Heart right ventricle (tissue), 16 donors: ENCODE measurements at regions not wholly inside any gene's neighbourhood (a gene's known extent, or its start where the extent isn't known, plus 50 kb on each side); places are given as distances from the start of the nearest gene placed in this dataset.

Source experiments
- ATAC-seq, 8 donors: fragments of 200-7000 bp; cut with Tn5 transposase; one replicate each; pipeline ENCODE4 v1.9.1; 2020; ENCODE audit warnings: mild to moderate bottlenecking in 8 of 8, moderate library complexity in 8 of 8, moderate number of reproducible peaks in 1 of 8
- DNase-seq, 2 donors: peaks; one replicate each; pipeline ENCODE4 v3.0.0-alpha.2; 2020
- H3K27ac ChIP-seq, 10 donors: fragments of 200-600 bp; sonication (generic) in 2 of 10; one replicate each; pipeline versions ENCODE4 v1.5.0 to v1.8.0; 2020 to 2022; ENCODE audit warnings: mild to moderate bottlenecking in 3 of 10
- H3K27me3 ChIP-seq, 7 donors: fragments of 200-600 bp; one replicate each; pipeline ENCODE4 v1.8.0; 2021 to 2022; ENCODE audit warnings: mild to moderate bottlenecking in 2 of 7
- H3K36me3 ChIP-seq, 9 donors: fragments of 200-600 bp; sonication (generic) in 1 of 9; one replicate each; pipeline versions ENCODE4 v1.5.0 to v1.8.0; 2020 to 2022; ENCODE audit warnings: mild to moderate bottlenecking in 2 of 9
- H3K4me1 ChIP-seq, 9 donors: fragments of 200-600 bp; sonication (generic) in 1 of 9; one replicate each; pipeline versions ENCODE4 v1.5.0 to v1.8.0; 2020 to 2022; ENCODE audit warnings: mild to moderate bottlenecking in 4 of 9
- H3K4me3 ChIP-seq, 10 donors: fragments of 200-600 bp; sonication (generic) in 2 of 10; one replicate each; pipeline versions ENCODE4 v1.5.0 to v1.8.0; 2020 to 2022; ENCODE audit warnings: mild to moderate bottlenecking in 7 of 10, moderate library complexity in 2 of 10
- H3K9me3 ChIP-seq, 11 donors: fragments of 200-600 bp in 10 of 11; sonication (generic) in 2 of 11; one replicate each; pipeline versions ENCODE4 v1.5.0 to v1.8.0; 2013 to 2022; ENCODE audit warnings: mild to moderate bottlenecking in 2 of 11, control low read depth in 1 of 11, moderate library complexity in 1 of 11
- WGBS, 2 donors: extraction: QIAGEN DNeasy Blood & Tissue Kit; methylation state at CpG; one replicate each; pipeline ENCODE4 v1.1.7; 2013; ENCODE audit warnings: inconsistent platforms in 1 of 2; 5-methylcytosine and 5-hydroxymethylcytosine counted together
- intact Hi-C, 10 donors: fragments of 100-400 bp; cut with DNase I; formaldehyde crosslinking; loops; one replicate each; pipeline versions ENCODE4 v1.11.1 to v1.14.2; 2022
- TF ChIP-seq, protein P1 (sequence below), 9 donors: fragments of 200-600 bp; sonication (generic) in 2 of 9; IDR thresholded peaks; one replicate each; pipeline versions ENCODE4 v1.5.0 to v1.8.0; 2021 to 2022; ENCODE audit warnings: antibody characterized with exemption in 9 of 9, mild to moderate bottlenecking in 5 of 9, moderate library complexity in 1 of 9
- donor health status: Arrhythmogenic right ventricular cardiomyopathy.
- donor health status: ischemic (EF 13 %, LVEDD 7.1; RV severe dilation, severe dysfunction).
- donor health status: healthy with polysubstance abuse.
- donor health status: DM: no; HTN: yes; CAD: no.
- donor health status: DM: no; HTN: no; CAD: no.
- donor health status: ischemic (EF 25% LVEDD 6.9; RV normal size, moderate dysfunction).
- donor health status: ischemic (EF 25% LVEDD 5.7; RV mildly dilated, moderate dysfunction).
- donor health status: healthy.
- donor health status: DM: yes; HTN: yes; CAD: no.
- donor health status: Ischemic cardiomyopathy.
- donor health status: ischemic (EF 35%, LVEDD 5.7; RV mildly dilated, moderate dysfunction).
- donor health status: nonischemic (EF 11% LVEDD 7.7; RV severe dilation, severe dysfunction).
- donor health status: DM: yes; HTN: yes; CAD: no.
- donor health status: PGD.
- donor health status: ischemic (EF 29% LVEDD 5.4; RV normal size, mild dysfunction).
- donor health status: nonischemic (EF 23%, LVEDD 6.1; RV moderate dilation, normal function).

DNA sequence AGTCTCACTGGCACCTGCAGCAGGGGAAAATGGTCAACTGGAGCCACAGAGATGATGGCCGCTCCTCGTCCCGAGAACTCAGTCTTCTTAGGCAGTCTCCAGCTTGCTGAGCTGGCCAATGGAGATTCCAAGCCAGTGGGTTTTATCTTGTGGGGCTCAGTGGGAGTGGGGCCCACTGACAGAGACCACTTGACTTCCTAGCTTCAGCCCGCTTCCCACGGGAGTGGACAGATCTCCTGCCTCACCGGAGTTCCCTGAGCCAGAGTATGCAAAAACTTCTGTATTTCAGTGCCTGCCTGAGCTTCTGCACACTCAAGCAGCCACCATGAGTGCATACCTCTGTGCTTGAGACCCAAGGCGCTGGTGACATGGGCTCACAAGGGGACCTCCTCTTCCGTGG, 105.8 kb downstream of the ZWINT start:
- Histone ChIP-seq H3K4me3 (no peak overlapping the region), H3K4me1 (no peaks in the 10 kb centered on the region), H3K27me3 (no peaks in the 10 kb centered on the region), H3K36me3 (no peaks in the 10 kb centered on the region), H3K27ac (no peak overlapping the region), H3K9me3 (peaks cover 0 to 22% (median 0%) of the 10 kb centered on the region in 11 donors)
- WGBS, 2 donors: 84 to 88% methylated on average over 8 of the region's 8 CpGs
- TF ChIP-seq, protein P1, sequence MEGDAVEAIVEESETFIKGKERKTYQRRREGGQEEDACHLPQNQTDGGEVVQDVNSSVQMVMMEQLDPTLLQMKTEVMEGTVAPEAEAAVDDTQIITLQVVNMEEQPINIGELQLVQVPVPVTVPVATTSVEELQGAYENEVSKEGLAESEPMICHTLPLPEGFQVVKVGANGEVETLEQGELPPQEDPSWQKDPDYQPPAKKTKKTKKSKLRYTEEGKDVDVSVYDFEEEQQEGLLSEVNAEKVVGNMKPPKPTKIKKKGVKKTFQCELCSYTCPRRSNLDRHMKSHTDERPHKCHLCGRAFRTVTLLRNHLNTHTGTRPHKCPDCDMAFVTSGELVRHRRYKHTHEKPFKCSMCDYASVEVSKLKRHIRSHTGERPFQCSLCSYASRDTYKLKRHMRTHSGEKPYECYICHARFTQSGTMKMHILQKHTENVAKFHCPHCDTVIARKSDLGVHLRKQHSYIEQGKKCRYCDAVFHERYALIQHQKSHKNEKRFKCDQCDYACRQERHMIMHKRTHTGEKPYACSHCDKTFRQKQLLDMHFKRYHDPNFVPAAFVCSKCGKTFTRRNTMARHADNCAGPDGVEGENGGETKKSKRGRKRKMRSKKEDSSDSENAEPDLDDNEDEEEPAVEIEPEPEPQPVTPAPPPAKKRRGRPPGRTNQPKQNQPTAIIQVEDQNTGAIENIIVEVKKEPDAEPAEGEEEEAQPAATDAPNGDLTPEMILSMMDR (IDR thresholded peaks at IDR 0.05): no peak
- no peak for DNase-seq
- ATAC-seq: no peak
- intact Hi-C loops: no loop called here

DNA sequence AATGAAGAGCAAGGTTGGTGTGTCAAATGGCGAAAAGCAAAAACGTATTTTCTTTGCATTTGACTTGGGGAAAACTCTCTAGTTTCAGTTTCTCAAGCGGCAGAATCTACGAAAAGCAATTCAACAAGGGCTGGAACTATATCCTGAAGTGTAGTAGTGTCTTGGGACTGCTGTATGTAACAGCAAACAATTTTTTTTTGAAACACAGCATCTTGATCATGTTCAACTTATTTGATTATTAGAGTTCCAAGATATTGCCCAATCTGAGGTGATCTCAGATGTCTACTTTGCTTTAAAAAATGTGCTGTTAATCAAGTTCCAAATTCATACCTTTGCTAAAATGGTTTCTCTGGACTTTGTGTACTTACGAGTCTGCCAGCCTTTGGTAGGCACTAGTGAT, 120.6 kb downstream of the ZWINT start:
- no peaks in the 10 kb centered on the region for H3K27me3 ChIP-seq
- H3K9me3 ChIP-seq: no peaks in the 10 kb centered on the region
- WGBS, 2 donors: 74 to 84% methylated on average over 5 of the region's 5 CpGs
- H3K4me3 ChIP-seq: no peak overlapping the region
- TF ChIP-seq, protein P1 (IDR thresholded peaks at IDR 0.05): no peak
- intact Hi-C loops: no loop called here
- H3K4me1 ChIP-seq: no peaks in the 10 kb centered on the region
- no peak for DNase-seq
- no peaks in the 10 kb centered on the region for H3K36me3 ChIP-seq
- no peak overlapping the region for H3K27ac ChIP-seq
- no peak for ATAC-seq

DNA sequence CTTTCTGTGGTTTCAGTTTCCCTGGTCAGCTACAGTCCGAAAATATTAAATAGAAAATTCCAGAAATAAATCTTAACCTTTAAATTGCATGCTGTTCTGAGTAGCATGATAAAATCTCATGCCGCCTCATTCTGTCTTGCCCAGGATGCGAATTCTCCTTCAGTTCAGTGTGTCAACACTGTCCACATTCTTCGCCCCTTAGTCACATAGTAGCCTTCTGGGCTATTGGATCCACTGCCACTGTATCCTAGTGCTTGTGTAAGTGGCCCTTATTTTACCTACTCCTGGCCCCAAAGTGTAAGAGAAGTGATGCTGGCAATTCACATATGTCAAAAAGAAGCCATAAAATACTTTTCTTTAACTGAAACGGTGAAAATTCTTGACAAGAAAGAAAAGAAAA, 129.6 kb downstream of the ZWINT start:
- Histone ChIP-seq H3K36me3 (no peaks in the 10 kb centered on the region), H3K4me1 (no peaks in the 10 kb centered on the region), H3K27ac (no peak overlapping the region), H3K27me3 (no peaks in the 10 kb centered on the region), H3K9me3 (no peaks in the 10 kb centered on the region), H3K4me3 (no peak overlapping the region)
- WGBS, 2 donors: 55 to 63% methylated on average over 5 of the region's 5 CpGs
- DNase-seq (no peak), ATAC-seq (no peak)
- intact Hi-C loops: no loop called here
- TF ChIP-seq, protein P1 (IDR thresholded peaks at IDR 0.05): no peak

DNA sequence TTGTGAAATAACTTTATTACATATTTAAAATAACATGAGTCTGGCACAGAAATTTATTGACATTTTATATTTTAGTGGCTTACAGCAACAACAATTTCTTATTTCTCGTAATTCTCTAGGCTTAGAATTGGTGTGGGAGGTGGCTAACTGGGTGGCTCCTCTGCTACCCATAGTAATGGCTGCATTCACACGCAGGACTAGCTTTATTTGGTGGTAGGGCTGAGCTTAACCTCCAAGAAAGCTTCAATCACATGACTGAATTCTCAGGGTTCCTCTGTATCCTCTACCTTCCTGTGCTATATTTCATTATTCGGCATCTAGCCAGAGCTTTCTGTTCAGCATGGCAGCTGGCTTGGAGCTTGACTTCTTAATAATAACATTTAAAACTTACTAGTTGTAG, 138.8 kb downstream of the ZWINT start:
- WGBS, 2 donors: 74 to 80% methylated on average over 3 of the region's 3 CpGs
- Histone ChIP-seq H3K27me3 (no peaks in the 10 kb centered on the region), H3K36me3 (no peaks in the 10 kb centered on the region), H3K27ac (no peak overlapping the region), H3K9me3 (no peaks in the 10 kb centered on the region), H3K4me3 (no peak overlapping the region), H3K4me1 (no peaks in the 10 kb centered on the region)
- ATAC-seq (no peak), DNase-seq (no peak)
- TF ChIP-seq, protein P1 (IDR thresholded peaks at IDR 0.05): no peak
- intact Hi-C loops: no loop called here

DNA sequence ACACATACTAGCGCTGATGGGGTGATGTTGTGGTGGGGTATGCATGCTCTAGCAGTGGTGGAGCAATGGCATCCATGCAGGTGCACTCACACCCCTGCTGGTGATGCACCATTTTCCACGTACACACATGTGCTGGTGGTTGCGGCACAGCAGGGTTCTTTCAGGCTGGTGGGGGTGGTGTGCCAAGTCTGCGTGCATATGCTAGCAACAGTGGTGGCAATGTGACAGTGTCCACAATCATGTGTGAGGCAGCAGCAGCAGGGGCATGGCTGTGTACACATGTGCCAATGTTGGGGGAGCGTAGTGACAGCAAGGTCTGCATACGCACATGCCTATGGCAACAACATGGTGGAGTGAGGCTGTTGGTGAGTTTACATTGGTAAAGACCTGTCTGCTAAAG, 148.1 kb downstream of the ZWINT start:
- Histone ChIP-seq H3K9me3 (no peaks in the 10 kb centered on the region), H3K36me3 (no peaks in the 10 kb centered on the region), H3K27me3 (no peaks in the 10 kb centered on the region), H3K27ac (no peak overlapping the region), H3K4me1 (no peaks in the 10 kb centered on the region), H3K4me3 (no peak overlapping the region)
- intact Hi-C loops: no loop called here
- 91 to 94% methylated on average over 6 of the region's 6 CpGs for WGBS, 2 donors
- TF ChIP-seq, protein P1 (IDR thresholded peaks at IDR 0.05): no peak
- ATAC-seq (no peak), DNase-seq (no peak)
